Endodermal cell (in vitro differentiated cells): ENCODE measurements at regions not wholly inside any gene's neighbourhood (a gene's known extent, or its start where the extent isn't known, plus 50 kb on each side); places are given as distances from the start of the nearest gene placed in this dataset.

Source experiments
- DNase-seq: peaks from one replicate; pipeline ENCODE4 v3.0.0-alpha.2; 2017
- H3K27ac ChIP-seq: 2 replicates; pipeline ENCODE4 v1.5.1; 2013; ENCODE audit warnings: mild to moderate bottlenecking, low read depth, low read length, moderate library complexity
- H3K27me3 ChIP-seq: 2 replicates; pipeline ENCODE4 v1.6.1; 2013; ENCODE audit warnings: mild to moderate bottlenecking, low read length, moderate library complexity; ENCODE audit not compliant: insufficient read depth, control insufficient read depth, poor library complexity, severe bottlenecking
- H3K36me3 ChIP-seq: 2 replicates; pipeline ENCODE4 v1.7.0; 2013; ENCODE audit warnings: mild to moderate bottlenecking, low read length, moderate library complexity; ENCODE audit not compliant: control insufficient read depth, insufficient read depth
- H3K4me1 ChIP-seq: one replicate; pipeline ENCODE4 v1.7.0; 2013; ENCODE audit warnings: low read length; ENCODE audit not compliant: control insufficient read depth, insufficient read depth
- H3K4me3 ChIP-seq: 2 replicates; pipeline ENCODE4 v1.5.1; 2013; ENCODE audit warnings: mild to moderate bottlenecking, low read length, moderate library complexity
- H3K9ac ChIP-seq: 2 replicates; pipeline ENCODE4 v1.6.1; 2013; ENCODE audit warnings: mild to moderate bottlenecking, low read length, moderate library complexity; ENCODE audit not compliant: poor library complexity, severe bottlenecking; ENCODE audit errors: extremely low read depth
- H3K9me3 ChIP-seq: 2 replicates; pipeline ENCODE4 v1.6.1; 2013; ENCODE audit warnings: mild to moderate bottlenecking, low read length, moderate library complexity; ENCODE audit not compliant: control insufficient read depth
- H3K27ac Mint-ChIP-seq: 2 replicates; pipeline ENCODE4 v1.8.0; 2020; ENCODE audit warnings: mixed read lengths
- H3K27me3 Mint-ChIP-seq: 2 replicates; pipeline ENCODE4 v1.8.0; 2021; ENCODE audit warnings: mild to moderate bottlenecking, mixed read lengths; ENCODE audit not compliant: insufficient read depth
- H3K36me3 Mint-ChIP-seq: 2 replicates; pipeline ENCODE4 v1.8.0; 2020; ENCODE audit warnings: low read depth, mixed read lengths
- H3K4me1 Mint-ChIP-seq: 2 replicates; pipeline ENCODE4 v1.8.0; 2020; ENCODE audit warnings: mixed read lengths
- H3K4me3 Mint-ChIP-seq: 2 replicates; pipeline ENCODE4 v1.8.0; 2020; ENCODE audit warnings: mild to moderate bottlenecking, moderate library complexity, mixed read lengths
- H3K9me3 Mint-ChIP-seq: 2 replicates; pipeline ENCODE4 v1.8.0; 2020; ENCODE audit warnings: mild to moderate bottlenecking, mixed read lengths
- CTCF ChIP-seq: fragments of 200-600 bp; sonication (generic); conservative IDR thresholded peaks from 2 replicates; pipeline ENCODE4 v1.5.0; 2021; ENCODE audit warnings: antibody characterized with exemption, mild to moderate bottlenecking
- WGBS, 2 experiments: methylation state at CpG; one replicate each; pipeline versions ENCODE4 v1.1.5 to v1.1.7; 2013; ENCODE audit warnings: missing lambda C conversion rate in 2 of 2, mixed read lengths in 1 of 2; ENCODE audit not compliant: insufficient coverage in 1 of 2, insufficient read length in 1 of 2; 5-methylcytosine and 5-hydroxymethylcytosine counted together

GRCh38 chr10:33493978-33494377 lies 159.5 kb upstream of the NRP1 start:
- no peak overlapping the region for H3K27ac Mint-ChIP-seq

GRCh38 chr10:33493497-33493896 lies 159.0 kb upstream of the NRP1 start:
- no peaks in the 10 kb centered on the region for H3K27me3 ChIP-seq
- TF ChIP-seq CTCF = no peak
- H3K36me3 ChIP-seq = no peaks in the 10 kb centered on the region
- WGBS, 2 experiments = 86% methylated on average over 3 of the region's 3 CpGs; no CpG with 5 or more reads in 1 of the 2 experiments
- H3K4me3 ChIP-seq = no peak overlapping the region
- no peak overlapping the region for H3K9ac ChIP-seq
- no peak for DNase-seq
- Mint-ChIP-seq H3K4me3 (no peak overlapping the region), H3K4me1 (no peaks in the 10 kb centered on the region), H3K27me3 (peaks cover 4% of the 10 kb centered on the region), H3K9me3 (no peaks in the 10 kb centered on the region), H3K27ac (no peak overlapping the region), H3K36me3 (no peaks in the 10 kb centered on the region)
- H3K27ac ChIP-seq = no peak overlapping the region
- no peaks in the 10 kb centered on the region for H3K9me3 ChIP-seq
- H3K4me1 ChIP-seq = peaks cover 5% of the 10 kb centered on the region

More at GRCh38 chr10:33493978-33494377, 159.5 kb upstream of the NRP1 start:
- Histone ChIP-seq H3K9ac (no peak overlapping the region), H3K9me3 (no peaks in the 10 kb centered on the region), H3K4me3 (no peak overlapping the region), H3K27me3 (no peaks in the 10 kb centered on the region), H3K4me1 (peaks cover 5% of the 10 kb centered on the region), H3K36me3 (no peaks in the 10 kb centered on the region), H3K27ac (no peak overlapping the region)
- Mint-ChIP-seq H3K9me3 (no peaks in the 10 kb centered on the region), H3K36me3 (no peaks in the 10 kb centered on the region), H3K4me1 (no peaks in the 10 kb centered on the region), H3K27me3 (peaks cover 4% of the 10 kb centered on the region), H3K4me3 (no peak overlapping the region)
- no peak for DNase-seq
- no peak for TF ChIP-seq CTCF
- WGBS, 2 experiments = 74 to 78% methylated on average over 1 to 2 of the region's 2 CpGs

GRCh38 chr10:33492701-33493345 lies 158.4 kb upstream of the NRP1 start:
- no peak overlapping the region for H3K4me3 Mint-ChIP-seq
- TF ChIP-seq CTCF = no peak
- no peaks in the 10 kb centered on the region for H3K27me3 ChIP-seq
- H3K4me1 ChIP-seq = no peaks in the 10 kb centered on the region
- H3K9ac ChIP-seq = no peak overlapping the region
- H3K9me3 Mint-ChIP-seq = no peaks in the 10 kb centered on the region
- H3K27me3 Mint-ChIP-seq = no peaks in the 10 kb centered on the region
- H3K9me3 ChIP-seq = no peaks in the 10 kb centered on the region
- WGBS, 2 experiments = 88 to 93% methylated on average over 1 to 4 of the region's 4 CpGs
- no peaks in the 10 kb centered on the region for H3K36me3 Mint-ChIP-seq
- H3K36me3 ChIP-seq = no peaks in the 10 kb centered on the region
- no peak for DNase-seq
- H3K27ac ChIP-seq = no peak overlapping the region
- H3K4me3 ChIP-seq = no peak overlapping the region
- H3K4me1 Mint-ChIP-seq = no peaks in the 10 kb centered on the region
- no peak overlapping the region for H3K27ac Mint-ChIP-seq
